Smooth muscle cell (in vitro differentiated cells): ENCODE measurements at regions not wholly inside any gene's neighbourhood (a gene's known extent, or its start where the extent isn't known, plus 50 kb on each side); places are given as distances from the start of the nearest gene placed in this dataset.

ENCODE experiments used
- DNase-seq: peaks from one replicate; lab custom pipeline; 2025; ENCODE audit not compliant: unreplicated experiment; lab: John Stamatoyannopoulos, UW
- H2AFZ ChIP-seq: fragments of 200-600 bp; sonication (generic); 2 replicates; pipeline ENCODE4 v1.6.0; 2016; ENCODE audit warnings: antibody characterized with exemption, low read depth, mild to moderate bottlenecking
- H3F3A ChIP-seq: fragments of 200-600 bp; sonication (generic); 2 replicates; pipeline ENCODE4 v1.6.0; 2017; ENCODE audit warnings: antibody characterized with exemption, low read depth
- H3K27ac ChIP-seq: fragments of 200-600 bp; sonication (generic); 2 replicates; pipeline ENCODE4 v1.5.1; 2016; ENCODE audit warnings: low read depth, mild to moderate bottlenecking
- H3K27me3 ChIP-seq: fragments of 200-600 bp; sonication (generic); 2 replicates; pipeline ENCODE4 v1.6.1; 2016; ENCODE audit warnings: low read depth, mild to moderate bottlenecking
- H3K36me3 ChIP-seq: fragments of 200-600 bp; sonication (generic); 2 replicates; pipeline ENCODE4 v1.5.1; 2016; ENCODE audit warnings: low read depth
- H3K4me1 ChIP-seq: fragments of 200-600 bp; sonication (generic); 2 replicates; pipeline ENCODE4 v1.5.1; 2016; ENCODE audit warnings: low read depth
- H3K4me2 ChIP-seq: fragments of 200-600 bp; sonication (generic); 2 replicates; pipeline ENCODE4 v1.6.0; 2016; ENCODE audit warnings: mild to moderate bottlenecking
- H3K4me3 ChIP-seq: fragments of 200-600 bp; sonication (generic); 2 replicates; pipeline ENCODE4 v1.5.1; 2016; ENCODE audit warnings: mild to moderate bottlenecking
- H3K79me2 ChIP-seq: fragments of 200-600 bp; sonication (generic); 2 replicates; pipeline ENCODE4 v1.6.0; 2016; ENCODE audit warnings: low read depth, mild to moderate bottlenecking
- H3K9ac ChIP-seq: fragments of 200-600 bp; sonication (generic); 2 replicates; pipeline ENCODE4 v1.6.0; 2016; ENCODE audit warnings: low read depth
- H3K9me3 ChIP-seq: fragments of 200-600 bp; sonication (generic); replicated peaks from 2 replicates; pipeline ENCODE4 v1.5.1; 2016; ENCODE audit warnings: low read depth
- H4K20me1 ChIP-seq: fragments of 200-600 bp; sonication (generic); 2 replicates; pipeline ENCODE4 v1.6.0; 2016; ENCODE audit warnings: low read depth
- WGBS: methylation state at CpG from one replicate; pipeline ENCODE4 v1.1.7; 2016; ENCODE audit warnings: low lambda C conversion rate; 5-methylcytosine and 5-hydroxymethylcytosine counted together
- TF ChIP-seq, protein P1 (sequence below): fragments of 200-600 bp; sonication (generic); IDR thresholded peaks from 2 replicates; pipeline ENCODE4 v1.5.1; 2017; ENCODE audit warnings: borderline replicate concordance, mild to moderate bottlenecking, antibody characterized with exemption; ENCODE audit not compliant: insufficient read depth, poor library complexity, severe bottlenecking

DNA sequence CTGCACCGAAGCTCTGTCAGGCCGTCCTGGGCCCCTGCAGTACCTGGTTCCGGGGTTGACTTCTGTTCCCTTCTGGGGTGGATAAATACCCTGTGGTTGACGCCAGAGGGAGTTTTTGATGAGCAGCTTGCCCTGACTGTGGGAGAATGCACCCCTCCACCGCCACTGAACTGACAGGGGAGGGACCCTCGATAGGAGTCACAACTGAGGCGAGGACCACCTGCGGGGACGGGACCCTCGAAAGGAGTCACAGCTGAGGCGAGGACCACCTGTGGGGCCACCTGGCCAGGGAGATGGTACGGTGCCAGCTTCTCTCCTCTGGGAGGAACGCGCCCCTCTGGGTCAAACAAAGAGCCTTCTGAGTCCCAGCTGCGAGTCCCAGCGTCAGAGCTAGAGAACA, 100.1 kb upstream of the FRMD1 start:
- Histone ChIP-seq H3K27me3 (no peaks in the 10 kb centered on the region), H3K9ac (no peak overlapping the region), H4K20me1 (no peaks in the 10 kb centered on the region), H3K27ac (no peak overlapping the region), H3K36me3 (no peaks in the 10 kb centered on the region), H2AFZ (no peak overlapping the region), H3K79me2 (no peaks in the 10 kb centered on the region), H3K4me2 (no peak overlapping the region), H3F3A (no peaks in the 10 kb centered on the region), H3K4me1 (peaks cover 7% of the 10 kb centered on the region), H3K9me3 (no peaks in the 10 kb centered on the region), H3K4me3 (no peak overlapping the region)
- WGBS: 93% methylated on average over 16 of the region's 16 CpGs
- TF ChIP-seq, protein P1, sequence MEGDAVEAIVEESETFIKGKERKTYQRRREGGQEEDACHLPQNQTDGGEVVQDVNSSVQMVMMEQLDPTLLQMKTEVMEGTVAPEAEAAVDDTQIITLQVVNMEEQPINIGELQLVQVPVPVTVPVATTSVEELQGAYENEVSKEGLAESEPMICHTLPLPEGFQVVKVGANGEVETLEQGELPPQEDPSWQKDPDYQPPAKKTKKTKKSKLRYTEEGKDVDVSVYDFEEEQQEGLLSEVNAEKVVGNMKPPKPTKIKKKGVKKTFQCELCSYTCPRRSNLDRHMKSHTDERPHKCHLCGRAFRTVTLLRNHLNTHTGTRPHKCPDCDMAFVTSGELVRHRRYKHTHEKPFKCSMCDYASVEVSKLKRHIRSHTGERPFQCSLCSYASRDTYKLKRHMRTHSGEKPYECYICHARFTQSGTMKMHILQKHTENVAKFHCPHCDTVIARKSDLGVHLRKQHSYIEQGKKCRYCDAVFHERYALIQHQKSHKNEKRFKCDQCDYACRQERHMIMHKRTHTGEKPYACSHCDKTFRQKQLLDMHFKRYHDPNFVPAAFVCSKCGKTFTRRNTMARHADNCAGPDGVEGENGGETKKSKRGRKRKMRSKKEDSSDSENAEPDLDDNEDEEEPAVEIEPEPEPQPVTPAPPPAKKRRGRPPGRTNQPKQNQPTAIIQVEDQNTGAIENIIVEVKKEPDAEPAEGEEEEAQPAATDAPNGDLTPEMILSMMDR: no peak
- no peak for DNase-seq

DNA sequence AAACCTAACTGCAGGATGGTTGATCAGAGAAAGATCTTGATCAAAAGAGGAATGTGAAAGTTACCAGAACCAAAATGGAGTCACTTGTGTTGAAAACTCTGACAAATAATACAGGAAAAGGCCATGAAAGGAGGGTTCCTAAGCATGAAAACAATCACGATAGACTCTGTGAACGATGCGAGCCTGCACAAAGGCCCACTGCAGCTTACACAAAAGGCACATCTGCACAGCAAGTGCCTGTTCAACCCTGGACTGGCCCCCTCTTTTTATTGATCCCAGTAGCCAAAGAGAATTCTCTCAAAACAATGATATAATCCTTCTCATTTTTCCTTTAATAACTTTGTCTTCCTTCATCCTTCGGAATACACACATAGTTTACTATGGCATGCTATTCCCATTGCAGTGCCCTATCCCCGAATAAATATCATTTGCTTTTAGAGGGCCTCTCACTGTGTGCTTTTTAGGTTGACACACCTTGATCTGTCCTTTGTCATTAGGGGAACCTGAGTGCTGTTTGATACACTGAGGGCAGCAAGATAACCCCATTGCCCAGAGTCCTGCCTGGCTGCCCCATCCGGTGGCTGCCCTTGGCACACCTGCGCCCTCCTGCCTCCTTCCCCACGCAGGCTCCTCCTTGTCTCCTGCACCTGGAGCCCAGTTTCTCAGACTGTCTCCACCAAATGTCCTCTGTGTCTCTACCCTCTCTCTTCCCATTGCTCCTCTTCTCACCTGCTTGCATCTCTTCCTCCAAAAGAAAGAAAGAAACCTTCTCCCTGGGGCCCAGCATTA, 98.3 kb upstream of the FRMD1 start:
- no peak overlapping the region for H3K27ac ChIP-seq
- TF ChIP-seq, protein P1: no peak
- 97% methylated on average over 8 of the region's 8 CpGs for WGBS
- H3K9ac ChIP-seq: no peak overlapping the region
- no peak for DNase-seq
- H3K36me3 ChIP-seq: no peaks in the 10 kb centered on the region
- H3K9me3 ChIP-seq: no peaks in the 10 kb centered on the region
- H3K4me3 ChIP-seq: no peak overlapping the region
- peaks cover 7% of the 10 kb centered on the region for H3K4me1 ChIP-seq
- no peak overlapping the region for H3K4me2 ChIP-seq
- H2AFZ ChIP-seq: no peak overlapping the region
- no peaks in the 10 kb centered on the region for H3K27me3 ChIP-seq
- no peaks in the 10 kb centered on the region for H3F3A ChIP-seq
- H3K79me2 ChIP-seq: no peaks in the 10 kb centered on the region
- no peaks in the 10 kb centered on the region for H4K20me1 ChIP-seq

DNA sequence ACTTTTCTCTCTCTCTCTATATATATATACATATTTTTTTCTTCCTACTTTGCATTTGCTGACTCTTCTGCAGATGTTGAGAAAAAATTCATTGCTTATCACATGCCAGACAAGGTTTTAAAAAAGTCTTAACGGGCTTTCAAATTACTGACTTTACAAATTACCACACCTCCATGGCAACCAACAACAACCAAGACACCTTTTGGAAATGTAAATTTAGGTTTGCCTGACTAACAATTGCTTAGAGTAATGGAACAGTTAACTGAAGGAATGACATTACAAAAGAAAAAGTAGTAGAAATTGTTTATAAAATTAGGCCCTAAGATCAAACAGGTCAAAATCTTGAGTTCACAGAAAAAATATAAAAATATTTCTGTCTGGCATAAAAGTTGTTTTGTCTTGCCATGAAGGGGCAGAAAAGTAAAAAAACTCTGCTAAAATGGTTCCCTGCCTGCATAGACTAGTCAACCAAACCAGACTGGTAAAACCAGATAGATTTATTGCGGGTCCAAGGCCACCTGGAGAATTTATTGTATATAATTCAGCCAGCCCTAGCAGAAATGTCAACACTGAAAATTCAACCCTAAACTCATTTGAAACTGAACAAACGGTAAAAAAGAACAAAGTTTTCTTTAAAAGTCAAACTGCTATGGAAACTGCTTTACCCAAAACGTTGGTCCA, 92.8 kb upstream of the FRMD1 start:
- WGBS: 26% methylated on average over 4 of the region's 4 CpGs
- H3K4me1 ChIP-seq: no peaks in the 10 kb centered on the region
- H3K27me3 ChIP-seq: no peaks in the 10 kb centered on the region
- no peak for DNase-seq
- no peaks in the 10 kb centered on the region for H3K79me2 ChIP-seq
- TF ChIP-seq, protein P1: no peak
- H3K27ac ChIP-seq: no peak overlapping the region
- H2AFZ ChIP-seq: no peak overlapping the region
- no peak overlapping the region for H3K4me3 ChIP-seq
- H4K20me1 ChIP-seq: no peaks in the 10 kb centered on the region
- no peak overlapping the region for H3K9ac ChIP-seq
- H3K36me3 ChIP-seq: no peaks in the 10 kb centered on the region
- H3K9me3 ChIP-seq: no peaks in the 10 kb centered on the region
- no peak overlapping the region for H3K4me2 ChIP-seq
- no peaks in the 10 kb centered on the region for H3F3A ChIP-seq
